ENCODE measurements at regions not wholly inside any gene's neighbourhood (a gene's known extent, or its start where the extent isn't known, plus 50 kb on each side); places are given as distances from the start of the nearest gene placed in this dataset.

- Histone ChIP-seq H2BK12ac (ENCODE audit: low read depth, low read length) (no peak overlapping the region), H3K56ac (replicated peaks; ENCODE audit: insufficient read length, low read depth, low read length) (no peak overlapping the region), H2AFZ (ENCODE audit: low read length) (no peak overlapping the region), H3K79me2 (ENCODE audit: control insufficient read depth in 1 of 2, insufficient read depth in 2 of 2, low read length in 2 of 2) (no peaks in the 10 kb centered on the region), H3K4me3 (ENCODE audit: extremely low read depth in 1 of 4, insufficient read depth in 2 of 4, low read depth in 3 of 4, low read length in 4 of 4) (no peak overlapping the region), H3K9ac (replicated peaks in 1 of 4; ENCODE audit: extremely low read depth in 1 of 4, low read depth in 3 of 4, low read length in 3 of 4) (no peak overlapping the region), H3K27me3 (replicated peaks in 1 of 4; ENCODE audit: control insufficient read depth in 3 of 4, extremely low read depth in 1 of 4, insufficient read depth in 3 of 4, low read length in 3 of 4) (no peaks in the 10 kb centered on the region), H3K4me2 (ENCODE audit: insufficient read depth in 1 of 2, low read depth in 2 of 2, low read length in 2 of 2) (no peak overlapping the region), H4K91ac (replicated peaks; ENCODE audit: insufficient read length, low read length) (no peak overlapping the region), H3K14ac (ENCODE audit: insufficient read length) (no peak overlapping the region), H3K18ac (ENCODE audit: extremely low read depth, low read length) (no peak overlapping the region), H4K20me1 (replicated peaks in 1 of 2; ENCODE audit: control insufficient read depth in 1 of 2, insufficient read depth in 2 of 2, low read length in 2 of 2) (no peaks in the 10 kb centered on the region), H3K79me1 (ENCODE audit: low read depth, low read length) (no peaks in the 10 kb centered on the region), H3K23ac (ENCODE audit: insufficient read length) (no peak overlapping the region), H3K36me3 (ENCODE audit: control insufficient read depth in 2 of 4, insufficient read depth in 4 of 4, low read length in 3 of 4) (no peaks in the 10 kb centered on the region), H3K9me3 (ENCODE audit: insufficient read depth in 2 of 2, low read depth in 1 of 2, low read length in 1 of 2) (no peaks in the 10 kb centered on the region), H3K4me1 (replicated peaks in 1 of 4; ENCODE audit: control insufficient read depth in 3 of 4, insufficient read depth in 4 of 4, low read length in 3 of 4) (peaks cover 0 to 10% (median 4%) of the 10 kb centered on the region in 4 experiments; a peak in 1 of 7 replicates), H3K4ac (replicated peaks; ENCODE audit: insufficient read length, low read depth, low read length) (no peak overlapping the region), H2BK15ac (ENCODE audit: low read length) (no peak overlapping the region), H4K5ac (ENCODE audit: insufficient read length, low read depth, low read length) (no peak overlapping the region), H3K23me2 (ENCODE audit: low read depth, low read length) (no peaks in the 10 kb centered on the region), H2BK120ac (replicated peaks; ENCODE audit: low read depth, low read length) (no peak overlapping the region), H3K27ac (ENCODE audit: low read depth, low read length) (no peak overlapping the region), H2AK5ac (ENCODE audit: low read depth, low read length) (no peak overlapping the region), H2BK20ac (ENCODE audit: low read length) (no peak overlapping the region), H2BK5ac (ENCODE audit: low read depth, low read length) (no peak overlapping the region), H4K8ac (ENCODE audit: extremely low read depth, insufficient read depth, low read length) (no peak overlapping the region)
- FAIRE-seq (no peak), DNase-seq (ENCODE audit: low read depth in 1 of 2, low spot score in 2 of 2) (no peak)
- 95% methylated on average over 2 of the region's 2 CpGs; no CpG with 5 or more reads in 1 of the 2 experiments for whole genome bisulfite sequencing, 2 experiments (ENCODE audit: extremely low coverage in 1 of 2, insufficient coverage in 1 of 2, insufficient read length in 1 of 2, insufficient replicate concordance in 2 of 2, low coverage in 1 of 2, low lambda C conversion rate in 2 of 2, missing lambda C conversion rate in 1 of 2)
- ChIA-PET POLR2A (ENCODE audit: partially characterized antibody) (no interaction called here), CTCF (ENCODE audit: partially characterized antibody) (no interaction called here)
- no peak for TF ChIP-seq ATF2 (IDR thresholded peaks at IDR 0.05; ENCODE audit: low read length)
- no peak for TF ChIP-seq RNF2 (IDR thresholded peaks at IDR 0.05; ENCODE audit: borderline replicate concordance, low read depth, low read length, missing control alignments, poor library complexity, severe bottlenecking)
Observed at GRCh38 chr10:88037623-88038022, 174.2 kb downstream of the PTEN start.

Data from H1 (cell line).